ENCODE measurements at regions not wholly inside any gene's neighbourhood (a gene's known extent, or its start where the extent isn't known, plus 50 kb on each side); places are given as distances from the start of the nearest gene placed in this dataset.

DNA sequence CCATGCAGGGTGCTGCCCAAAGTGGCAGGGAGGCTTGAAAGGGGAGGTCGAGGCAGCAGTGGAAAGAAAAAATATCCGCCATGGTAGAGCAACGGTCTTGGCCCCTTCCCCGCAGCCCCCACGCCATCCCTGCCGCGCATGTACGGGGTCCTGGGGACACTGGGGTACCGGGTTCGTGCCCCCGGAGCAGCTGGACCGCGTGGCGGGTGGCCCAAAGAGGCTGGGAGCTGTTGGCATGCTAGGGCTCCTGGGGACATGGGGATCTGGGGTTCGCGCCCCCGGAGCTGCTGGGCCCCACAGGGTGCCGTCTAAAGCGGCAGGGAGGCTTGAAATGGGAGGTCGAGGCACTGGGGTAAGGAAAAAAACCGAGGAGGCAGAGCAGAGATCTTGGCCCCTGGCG lies 316.5 kb downstream of the ALG10 start:
- Mint-ChIP-seq H3K36me3 (ENCODE audit: insufficient read depth in 1 of 3, low read depth in 3 of 3) (peaks cover 0 to 6% (median 0%) of the 10 kb centered on the region in 3 experiments; a peak in 4 of 7 replicates), H3K4me3 (no peak overlapping the region), H3K4me1 (no peaks in the 10 kb centered on the region), H3K27me3 (ENCODE audit: low read depth) (peaks cover 6% of the 10 kb centered on the region), H3K9me3 (peaks cover 76 to 96% of the 10 kb centered on the region in 2 experiments), H3K27ac (no peak overlapping the region)
- Histone ChIP-seq H2AFZ (ENCODE audit: low read length) (no peak overlapping the region), H2BK120ac (ENCODE audit: low read depth, low read length, poor library complexity, severe bottlenecking) (no peak overlapping the region), H3K79me2 (ENCODE audit: insufficient read depth, low read length) (no peaks in the 10 kb centered on the region), H3K9ac (ENCODE audit: extremely low read depth, insufficient read length, low read length) (no peak overlapping the region), H3K56ac (ENCODE audit: insufficient read length, low read depth, low read length) (no peak overlapping the region), H2BK5ac (ENCODE audit: insufficient read length, low read length) (no peak overlapping the region), H3K9me3 (ENCODE audit: control insufficient read depth, low read depth, low read length) (peaks cover 44% of the 10 kb centered on the region), H3K4me2 (ENCODE audit: insufficient read depth, insufficient read length, low read length) (no peak overlapping the region), H3K14ac (ENCODE audit: insufficient read depth, low read length) (no peak overlapping the region), H3K27me3 (ENCODE audit: insufficient read depth, low read length) (no peaks in the 10 kb centered on the region), H2BK20ac (ENCODE audit: low read depth, low read length, poor library complexity, severe bottlenecking) (no peak overlapping the region), H2AK5ac (ENCODE audit: insufficient read length, low read length) (no peak overlapping the region), H2BK15ac (ENCODE audit: low read depth, low read length) (no peak overlapping the region), H3K79me1 (ENCODE audit: insufficient read depth, low read depth, low read length, poor library complexity, severe bottlenecking) (no peaks in the 10 kb centered on the region), H3K4ac (ENCODE audit: low read depth, low read length) (no peak overlapping the region), H3K18ac (ENCODE audit: insufficient read length, low read depth, low read length) (no peak overlapping the region), H3T11ph (ENCODE audit: low read length) (no peak overlapping the region), H3K4me1 (ENCODE audit: insufficient read depth, low read length) (no peaks in the 10 kb centered on the region), H2BK12ac (ENCODE audit: insufficient read length, low read depth, low read length) (no peak overlapping the region), H4K91ac (ENCODE audit: insufficient read length, low read depth, low read length) (no peak overlapping the region), H3K23ac (ENCODE audit: insufficient read length, low read depth, low read length) (no peak overlapping the region), H3K23me2 (ENCODE audit: insufficient read length, low read depth, low read length, poor library complexity, severe bottlenecking) (no peaks in the 10 kb centered on the region), H4K8ac (replicated peaks; ENCODE audit: insufficient read length, low read depth, low read length) (no peak overlapping the region), H3K27ac (ENCODE audit: insufficient read length, low read depth, low read length) (no peak overlapping the region), H4K20me1 (ENCODE audit: control insufficient read depth, insufficient read depth, insufficient read length) (no peaks in the 10 kb centered on the region), H4K5ac (ENCODE audit: insufficient read length, low read depth, low read length) (no peak overlapping the region)
- TF ChIP-seq, protein P1, sequence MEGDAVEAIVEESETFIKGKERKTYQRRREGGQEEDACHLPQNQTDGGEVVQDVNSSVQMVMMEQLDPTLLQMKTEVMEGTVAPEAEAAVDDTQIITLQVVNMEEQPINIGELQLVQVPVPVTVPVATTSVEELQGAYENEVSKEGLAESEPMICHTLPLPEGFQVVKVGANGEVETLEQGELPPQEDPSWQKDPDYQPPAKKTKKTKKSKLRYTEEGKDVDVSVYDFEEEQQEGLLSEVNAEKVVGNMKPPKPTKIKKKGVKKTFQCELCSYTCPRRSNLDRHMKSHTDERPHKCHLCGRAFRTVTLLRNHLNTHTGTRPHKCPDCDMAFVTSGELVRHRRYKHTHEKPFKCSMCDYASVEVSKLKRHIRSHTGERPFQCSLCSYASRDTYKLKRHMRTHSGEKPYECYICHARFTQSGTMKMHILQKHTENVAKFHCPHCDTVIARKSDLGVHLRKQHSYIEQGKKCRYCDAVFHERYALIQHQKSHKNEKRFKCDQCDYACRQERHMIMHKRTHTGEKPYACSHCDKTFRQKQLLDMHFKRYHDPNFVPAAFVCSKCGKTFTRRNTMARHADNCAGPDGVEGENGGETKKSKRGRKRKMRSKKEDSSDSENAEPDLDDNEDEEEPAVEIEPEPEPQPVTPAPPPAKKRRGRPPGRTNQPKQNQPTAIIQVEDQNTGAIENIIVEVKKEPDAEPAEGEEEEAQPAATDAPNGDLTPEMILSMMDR (conservative IDR thresholded peaks at IDR 0.05): no peak
- no peak for DNase-seq
- WGBS (ENCODE audit: extremely low coverage, insufficient read length, low lambda C conversion rate): no CpG with 5 or more reads among the region's 22 CpGs

All from H9 (cell line).